ENCODE measurements at regions not wholly inside any gene's neighbourhood (a gene's known extent, or its start where the extent isn't known, plus 50 kb on each side); places are given as distances from the start of the nearest gene placed in this dataset.

DNA sequence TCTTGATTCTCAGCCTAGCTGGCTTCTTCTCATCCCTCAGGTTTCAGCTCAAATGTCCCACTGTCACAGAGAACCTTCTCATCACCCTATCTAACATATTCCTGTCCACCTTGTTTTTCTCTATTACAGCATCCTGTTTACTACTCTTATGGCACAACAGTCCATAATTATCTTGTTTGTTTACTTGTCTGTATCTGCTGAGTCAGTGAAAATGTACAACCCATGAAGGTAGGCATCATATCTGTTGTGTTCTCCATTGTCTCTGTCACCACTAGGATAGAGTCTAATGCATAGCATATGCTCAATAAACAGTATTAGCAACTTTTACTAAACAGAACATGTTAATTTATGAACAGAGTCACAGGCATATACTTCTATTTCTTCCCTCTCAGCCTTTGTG lies 261.7 kb downstream of the ETAA1 start:
- DNase-seq (ENCODE audit: low read depth) = no peak

DNA sequence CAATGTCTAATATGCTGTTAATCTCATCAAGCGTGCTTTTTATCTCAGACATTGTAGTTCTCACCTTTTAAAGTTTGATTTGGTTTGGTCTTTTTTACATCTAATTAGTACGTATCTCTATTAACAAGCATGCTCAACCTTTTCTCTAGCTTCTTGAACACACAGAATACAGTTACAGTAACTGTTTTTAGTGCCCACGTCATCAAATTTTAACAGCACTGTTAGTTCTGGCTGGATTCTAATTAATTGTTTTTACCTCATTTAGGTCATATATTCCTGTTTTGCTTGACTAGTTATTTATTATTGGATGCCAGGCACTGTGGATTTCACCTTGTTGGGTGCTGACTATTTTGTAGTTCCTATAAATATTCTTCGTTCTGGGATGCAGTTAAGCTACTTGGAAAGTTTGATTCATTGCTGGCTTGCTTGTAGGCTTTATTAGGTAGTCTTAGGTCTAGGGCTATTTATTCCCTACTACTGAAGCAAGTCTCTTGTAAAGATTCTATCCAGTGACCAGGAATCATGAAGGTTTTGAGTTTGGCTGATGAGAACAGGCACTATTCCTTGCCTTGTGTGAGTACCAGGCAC lies 263.0 kb downstream of the ETAA1 start:
- DNase-seq (ENCODE audit: low read depth) = no peak

DNA sequence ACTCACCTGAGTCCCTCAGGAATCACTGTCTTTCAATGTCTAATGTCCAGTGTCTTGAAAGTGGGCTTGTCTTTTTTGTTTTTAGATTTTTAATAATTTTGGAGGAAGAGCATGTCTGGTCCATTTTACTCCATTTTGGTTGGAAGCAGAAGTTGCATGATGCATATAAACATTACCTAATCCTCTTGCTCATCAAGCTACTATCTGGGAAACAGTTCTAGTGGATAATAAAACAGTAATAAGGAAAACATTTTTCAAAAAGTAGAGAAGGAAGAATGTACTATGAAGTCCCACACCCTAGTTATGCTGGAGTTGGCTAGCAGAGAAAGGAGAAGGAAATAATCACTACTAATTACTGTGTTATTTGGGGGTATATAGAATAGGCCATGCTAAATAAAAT lies 263.7 kb downstream of the ETAA1 start:
- no peak for DNase-seq (ENCODE audit: low read depth)

DNA sequence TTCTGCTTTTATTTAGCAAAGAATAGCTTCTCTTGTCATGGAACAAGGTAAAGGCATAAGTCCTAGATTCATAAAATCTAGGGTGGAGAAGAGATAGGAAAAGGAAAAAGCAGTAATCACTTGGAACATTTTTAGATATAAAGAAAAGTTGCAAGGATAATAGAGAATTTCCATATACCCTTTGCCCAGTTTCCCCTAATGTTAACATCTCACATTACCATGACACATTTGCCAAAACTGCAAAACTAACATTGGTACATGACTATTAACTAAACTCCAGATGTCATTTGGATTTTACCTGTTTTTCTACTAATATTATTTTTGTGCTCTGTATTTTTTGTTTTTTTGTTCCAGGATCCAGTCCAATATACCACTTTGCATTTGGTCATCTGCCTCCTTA lies 265.1 kb downstream of the ETAA1 start:
- DNase-seq (ENCODE audit: low read depth) = no peak

DNA sequence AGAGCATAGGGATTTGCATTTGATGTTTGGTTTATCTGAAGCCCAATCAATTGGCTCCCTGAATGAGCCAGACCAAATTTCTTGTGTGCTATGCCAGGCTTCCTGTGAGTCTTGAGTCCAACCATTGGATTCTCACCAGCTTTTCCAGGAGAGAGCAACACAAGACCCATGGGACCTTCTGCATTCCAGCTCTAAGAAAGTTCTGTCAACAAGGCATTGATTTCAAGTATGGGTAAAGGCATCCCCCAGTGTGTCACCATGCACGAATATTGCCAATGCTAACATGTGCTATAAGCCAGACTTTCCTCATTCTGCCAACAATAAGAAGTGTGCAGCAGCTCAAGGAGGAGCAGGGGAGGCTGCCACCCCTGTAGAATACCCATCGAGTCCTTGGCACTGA lies 266.6 kb downstream of the ETAA1 start:
- no peak for DNase-seq (ENCODE audit: low read depth)

DNA sequence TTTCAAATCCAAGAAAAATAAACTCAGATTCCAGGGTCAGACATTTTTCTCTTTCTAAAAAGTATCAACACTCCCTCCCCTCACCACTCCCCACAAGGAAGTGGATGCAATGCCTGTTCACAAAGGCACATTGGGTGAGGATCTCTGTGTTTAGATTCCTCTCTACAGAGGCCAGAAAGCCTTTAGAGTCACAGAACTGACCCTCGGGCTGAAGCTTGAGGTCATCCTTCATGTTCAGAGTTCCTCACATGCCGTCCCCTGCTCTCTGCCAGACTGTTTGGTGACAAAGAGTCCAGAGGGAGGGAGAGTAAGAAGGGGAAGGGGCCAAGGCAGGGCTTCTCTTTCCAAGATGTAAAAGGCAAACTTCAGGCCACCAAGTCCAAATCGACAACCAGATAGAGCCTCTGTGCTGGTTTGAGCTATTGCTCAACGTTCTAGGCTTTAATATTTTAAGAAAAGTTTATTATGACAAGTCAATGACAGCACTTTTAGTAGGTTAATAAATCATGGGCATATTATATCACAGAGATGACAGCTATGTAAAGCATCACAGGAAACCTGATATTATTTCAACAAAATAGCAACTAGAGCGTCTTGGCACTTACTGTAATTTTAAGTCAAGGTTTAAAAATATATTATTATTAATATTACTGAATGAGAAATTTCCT lies 269.4 kb downstream of the ETAA1 start:
- no peak for DNase-seq (ENCODE audit: low read depth)

DNA sequence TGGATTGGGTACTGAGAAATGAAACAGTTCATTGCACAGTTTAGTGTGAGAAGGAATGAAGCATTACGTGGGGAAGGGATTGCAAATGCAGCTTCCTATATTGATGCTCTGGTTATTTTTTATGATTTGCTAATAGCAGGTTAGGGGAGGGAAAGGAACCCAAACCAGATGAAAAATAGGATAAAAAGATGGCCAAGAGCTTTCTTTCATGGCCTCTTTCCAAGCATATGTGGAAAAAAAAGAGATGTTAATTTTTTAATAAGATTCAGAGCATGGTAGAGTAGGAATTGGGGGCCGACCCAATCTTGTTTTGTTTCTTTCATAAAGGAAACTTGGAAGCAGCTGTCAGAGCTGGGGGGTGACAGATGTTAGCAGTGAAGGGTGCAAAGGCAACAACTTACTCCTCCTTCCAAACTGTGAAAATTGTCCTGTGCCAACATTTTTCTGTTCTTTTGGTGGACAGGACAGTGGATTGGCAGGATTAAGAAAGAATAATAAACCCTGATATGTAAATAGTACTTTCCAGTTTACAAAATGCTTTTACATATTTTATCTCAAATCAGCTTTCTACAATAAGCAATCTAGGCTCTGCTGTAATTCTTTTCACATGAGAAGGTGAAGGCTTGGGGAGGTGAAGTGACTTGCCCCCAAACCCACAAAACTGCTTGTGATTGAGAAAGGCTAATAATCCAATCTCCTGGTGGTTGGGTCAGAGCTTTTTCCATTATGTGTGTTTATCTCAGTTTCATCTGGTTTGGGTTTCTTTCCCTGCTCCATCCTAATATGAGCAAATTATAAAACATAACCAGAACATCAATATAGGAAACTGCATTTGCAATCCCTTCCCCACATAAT lies 270.1 kb downstream of the ETAA1 start:
- DNase-seq (ENCODE audit: low read depth) = no peak

DNA sequence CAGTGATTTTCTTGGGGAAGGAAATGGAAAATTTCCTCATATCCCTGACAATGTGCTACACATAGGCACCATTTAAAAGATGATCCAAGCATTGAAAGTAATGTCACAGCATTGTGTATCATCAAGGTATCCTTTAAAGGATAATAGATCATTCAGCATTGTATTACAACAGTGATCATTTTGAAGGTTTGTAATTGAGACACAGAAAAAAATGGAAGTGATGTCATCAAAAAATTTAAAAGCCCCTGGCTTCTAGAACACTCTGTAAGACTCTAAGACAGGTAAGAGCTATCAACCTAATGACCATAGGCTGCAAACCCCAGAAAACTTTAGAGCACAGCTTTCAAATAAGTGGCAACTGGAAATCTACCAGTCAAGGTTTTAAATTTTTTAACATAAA lies 271.4 kb downstream of the ETAA1 start:
- DNase-seq (ENCODE audit: low read depth) = no peak

DNA sequence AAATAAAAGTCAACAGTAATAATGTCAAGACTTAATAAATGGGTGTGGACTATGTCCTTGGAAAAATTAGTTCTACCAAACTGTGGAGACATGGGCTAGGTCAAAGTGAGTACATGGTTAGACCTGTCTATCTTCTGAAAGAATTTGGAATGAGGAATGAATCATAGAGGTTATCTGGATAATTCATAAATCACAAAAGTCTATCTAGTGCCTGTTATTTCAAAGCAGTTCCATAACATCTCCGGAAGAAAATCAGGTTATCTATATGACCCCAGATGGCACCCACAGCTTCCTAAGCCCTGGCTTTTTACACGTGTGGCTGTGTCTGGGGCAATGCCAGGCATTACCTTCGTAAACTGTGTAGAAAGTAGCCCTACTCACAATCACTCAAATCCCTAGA lies 272.0 kb downstream of the ETAA1 start:
- no peak for DNase-seq (ENCODE audit: low read depth)

DNA sequence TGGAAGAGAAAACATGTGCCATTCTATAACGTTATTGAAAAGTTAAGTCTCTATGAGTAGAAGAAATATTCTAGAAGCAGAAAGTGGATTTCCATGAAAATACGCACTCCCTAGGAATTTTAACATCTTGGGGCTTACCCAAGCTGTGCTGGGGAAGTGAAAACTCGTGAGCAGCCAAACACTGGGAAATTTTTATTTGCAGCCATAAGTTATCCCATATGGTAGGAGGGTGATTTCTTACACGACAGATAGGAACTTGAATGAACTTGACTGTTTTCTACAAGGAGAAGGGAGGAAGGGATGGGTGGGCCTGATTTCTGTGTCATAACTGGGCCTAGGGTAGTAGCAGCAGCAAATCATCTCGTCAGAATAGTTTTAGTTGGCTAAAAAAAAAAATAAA lies 272.6 kb downstream of the ETAA1 start:
- no peak for DNase-seq (ENCODE audit: low read depth)

DNA sequence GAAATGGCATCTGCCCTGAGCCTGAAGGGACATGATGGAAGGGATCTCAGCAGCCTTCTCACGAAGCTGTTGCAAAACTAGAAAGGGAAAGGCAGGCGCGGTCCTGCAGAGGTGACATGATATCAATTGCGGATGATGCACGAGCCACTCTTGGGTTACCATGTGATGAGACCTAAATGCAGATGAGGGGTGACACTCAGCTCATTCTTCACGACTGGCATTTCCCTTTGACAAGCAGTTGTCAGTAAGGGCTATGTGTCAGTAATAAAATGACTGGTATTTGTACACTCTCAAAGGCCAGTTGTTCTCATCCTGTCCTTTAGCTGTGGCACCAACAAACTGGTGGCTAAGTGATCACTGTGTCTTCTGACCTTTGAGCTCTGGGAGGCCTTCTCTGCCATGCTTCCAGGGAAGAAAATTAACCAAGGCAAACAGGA lies 273.6 kb downstream of the ETAA1 start:
- no peak for DNase-seq (ENCODE audit: low read depth)

DNA sequence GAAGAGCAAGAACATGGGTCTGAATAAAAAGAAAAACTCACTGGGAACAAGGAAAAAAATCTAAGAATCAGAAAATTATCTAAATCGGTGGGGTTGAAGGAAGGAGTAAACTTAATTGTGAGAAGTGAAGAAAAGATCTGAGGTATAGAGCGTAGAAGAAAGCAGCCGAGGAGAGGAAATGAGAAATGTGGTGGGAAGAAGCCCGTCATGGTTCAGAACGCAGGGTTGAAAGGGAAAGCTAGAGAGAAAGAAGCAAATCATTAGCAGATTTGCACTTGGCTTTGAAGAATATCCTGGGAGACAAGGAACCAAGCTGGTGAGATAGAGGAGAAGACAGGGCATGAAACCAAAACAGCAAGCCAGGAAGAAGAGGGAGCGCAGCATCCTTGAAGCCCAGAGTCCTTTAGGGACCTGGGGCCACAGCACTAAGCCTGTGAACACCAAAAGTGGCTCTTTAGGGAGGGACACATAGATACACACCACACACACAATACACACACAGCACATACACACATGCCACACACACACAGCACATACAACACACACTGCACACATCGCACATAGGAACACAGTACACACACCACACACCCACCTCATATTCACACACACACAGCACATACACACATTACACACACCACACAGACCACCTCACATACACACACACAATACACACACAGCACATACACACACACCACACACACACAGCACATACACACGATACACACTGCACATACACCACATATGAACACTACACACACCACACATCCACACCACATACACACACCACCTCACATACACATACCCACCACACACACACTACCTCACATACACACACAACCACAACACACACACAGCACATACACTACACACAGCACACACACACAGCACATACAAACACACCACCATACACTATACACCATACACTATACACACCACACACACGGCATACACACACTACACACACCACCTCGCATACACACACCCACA lies 274.6 kb downstream of the ETAA1 start:
- DNase-seq (ENCODE audit: low read depth) = peak; percentile 34

DNA sequence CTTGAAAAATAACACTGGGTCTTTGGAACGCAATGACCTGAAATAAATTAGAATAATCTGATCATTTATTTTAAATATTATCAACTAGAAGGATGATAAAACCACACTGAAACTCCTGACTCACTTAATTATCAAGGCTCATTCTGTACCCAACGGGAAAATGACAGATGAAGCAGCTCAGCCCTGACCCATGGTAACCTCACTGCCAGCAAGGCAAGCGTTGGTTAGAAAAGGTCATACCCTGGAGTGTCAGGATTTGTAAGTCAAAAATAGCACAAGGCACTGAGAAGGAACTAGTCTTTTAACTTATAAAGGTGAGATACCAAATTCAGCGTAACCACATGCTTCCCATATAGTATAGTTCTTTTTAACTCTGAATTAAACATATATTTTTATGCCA lies 277.5 kb downstream of the ETAA1 start:
- no peak for DNase-seq (ENCODE audit: low read depth)

DNA sequence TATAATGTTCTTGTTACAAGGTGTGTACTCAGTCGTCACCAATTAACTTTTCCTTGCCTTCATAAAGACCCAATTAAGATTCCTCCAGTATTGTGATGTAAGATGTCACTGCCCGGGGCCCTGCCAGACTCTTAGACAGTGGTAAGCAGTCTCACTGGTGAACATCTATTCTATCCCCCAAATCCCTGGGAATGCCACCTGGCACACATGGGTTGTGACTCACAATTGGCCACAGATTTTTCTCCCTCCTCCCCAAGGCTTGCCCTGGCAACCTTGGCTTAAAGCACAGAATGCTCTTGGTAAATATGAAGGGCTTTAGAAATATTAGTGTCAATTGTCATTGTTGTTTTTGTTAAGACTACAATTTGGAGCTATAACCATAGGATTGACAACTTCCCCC lies 287.9 kb downstream of the ETAA1 start:
- DNase-seq (ENCODE audit: low read depth) = no peak

DNA sequence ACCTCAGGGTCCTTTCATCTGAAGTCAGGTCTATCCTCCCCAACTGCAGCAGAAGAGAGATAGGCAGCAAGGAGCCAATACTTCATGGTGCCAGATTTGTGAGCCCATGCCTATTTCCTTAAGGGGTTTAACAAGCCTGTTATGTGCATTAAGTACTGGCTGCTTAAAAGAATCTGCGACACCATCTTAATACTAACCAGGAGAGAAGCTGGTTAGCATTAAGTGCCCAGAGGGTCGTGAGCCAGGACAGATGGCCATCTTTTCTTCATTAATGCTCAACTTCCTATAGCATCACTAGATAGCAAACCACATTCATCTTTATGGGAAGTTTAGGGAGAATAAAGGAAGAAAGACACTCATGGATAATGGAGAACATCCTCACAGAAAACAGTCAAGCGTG lies 289.1 kb downstream of the ETAA1 start:
- no peak for DNase-seq (ENCODE audit: low read depth)

DNA sequence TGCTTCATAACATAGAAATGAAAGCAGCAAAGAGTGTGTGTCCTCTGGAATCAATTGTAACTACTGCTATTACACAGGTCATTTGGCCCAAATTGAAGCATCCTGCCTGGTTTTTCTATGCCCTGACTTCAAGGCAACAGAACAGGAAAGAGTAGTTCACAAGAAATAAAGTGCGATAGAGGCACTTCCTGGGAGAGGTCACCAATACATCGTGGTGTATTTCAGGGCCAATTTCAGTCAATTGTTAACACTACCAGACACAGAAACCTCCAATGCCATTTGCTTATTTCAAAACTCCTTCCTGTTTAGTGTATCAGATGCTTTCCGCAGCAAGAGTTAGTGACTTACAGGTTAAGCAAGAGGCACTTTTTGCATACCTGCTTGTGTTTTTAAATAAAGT lies 292.1 kb downstream of the ETAA1 start:
- no peak for DNase-seq (ENCODE audit: low read depth)

DNA sequence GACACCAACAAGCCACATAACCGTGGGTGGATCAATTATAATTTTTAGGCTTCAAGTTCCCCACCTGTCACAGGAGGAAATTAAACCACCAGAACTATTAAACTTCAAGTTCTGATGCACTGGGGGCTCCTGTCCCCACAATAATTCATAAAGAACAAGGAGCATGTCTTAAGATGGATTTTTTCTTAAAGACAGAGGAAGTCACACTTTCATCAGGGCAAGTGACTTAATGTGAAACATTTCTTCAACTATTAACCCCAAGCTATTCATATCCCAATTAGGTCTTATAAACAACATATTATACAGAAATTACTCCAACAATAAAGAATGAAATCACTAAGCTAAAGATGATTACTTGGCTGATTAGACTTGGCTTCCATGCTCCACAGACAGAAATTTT lies 292.5 kb downstream of the ETAA1 start:
- DNase-seq (ENCODE audit: low read depth) = no peak

DNA sequence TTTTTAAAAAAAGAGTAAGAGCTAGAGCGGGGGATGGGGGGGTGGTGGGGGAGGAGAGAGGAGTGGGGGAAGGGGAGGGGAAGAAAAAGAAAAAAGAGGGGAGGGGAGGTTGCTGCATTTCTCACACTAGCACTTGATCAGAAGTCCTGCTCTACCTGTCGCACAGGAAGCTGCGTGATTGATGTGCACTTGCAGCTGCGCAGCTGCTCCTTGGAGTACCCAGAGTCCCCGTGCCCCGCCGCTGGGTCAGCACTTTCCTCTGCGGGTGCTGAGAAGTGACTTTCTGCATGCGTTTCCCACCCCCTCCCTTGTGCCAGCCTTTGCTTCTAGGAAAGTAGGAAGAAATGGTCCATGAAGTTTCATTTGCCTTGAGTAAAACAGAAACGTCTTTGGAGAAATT lies 297.3 kb downstream of the ETAA1 start:
- peak; percentile 3 for DNase-seq (ENCODE audit: low read depth)

DNA sequence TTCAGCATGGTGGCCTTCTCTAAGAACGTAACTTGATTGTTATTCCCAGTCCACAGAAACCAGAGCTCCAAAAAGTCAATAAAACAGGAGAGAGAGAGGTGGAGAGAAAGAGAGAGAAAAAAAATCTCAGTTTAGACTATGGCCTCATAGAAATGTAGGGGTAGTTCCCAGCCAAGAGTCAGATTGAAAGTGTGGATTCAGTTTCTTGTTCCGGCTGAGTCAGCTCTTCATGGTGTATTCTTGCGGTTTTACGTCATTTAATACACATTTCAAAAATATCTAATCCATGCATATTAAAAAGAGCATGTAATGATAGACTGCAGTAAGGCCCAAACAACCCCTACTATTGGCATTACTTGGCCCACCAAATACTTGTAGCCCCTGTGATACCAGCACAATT lies 303.9 kb downstream of the ETAA1 start:
- DNase-seq (ENCODE audit: low read depth) = no peak

DNA sequence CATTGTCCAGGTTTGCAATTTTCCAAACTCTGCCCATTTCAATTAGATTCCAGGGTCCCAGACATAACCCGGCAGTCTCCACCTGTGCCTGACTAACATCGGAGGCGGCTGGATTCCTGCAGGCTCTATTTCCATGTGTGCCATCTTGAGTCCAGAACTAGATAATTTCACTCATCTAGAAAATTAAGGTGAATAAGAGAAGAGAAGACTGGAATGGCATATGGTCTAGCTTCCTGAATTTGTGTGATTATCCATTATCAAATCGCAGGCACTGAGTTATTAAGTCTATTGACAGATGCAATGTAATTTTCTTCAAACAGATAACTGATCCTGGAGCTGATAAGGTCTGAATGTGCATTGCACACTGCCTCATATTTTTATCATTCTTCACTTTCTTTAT lies 305.2 kb downstream of the ETAA1 start:
- DNase-seq (ENCODE audit: low read depth) = no peak

DNA sequence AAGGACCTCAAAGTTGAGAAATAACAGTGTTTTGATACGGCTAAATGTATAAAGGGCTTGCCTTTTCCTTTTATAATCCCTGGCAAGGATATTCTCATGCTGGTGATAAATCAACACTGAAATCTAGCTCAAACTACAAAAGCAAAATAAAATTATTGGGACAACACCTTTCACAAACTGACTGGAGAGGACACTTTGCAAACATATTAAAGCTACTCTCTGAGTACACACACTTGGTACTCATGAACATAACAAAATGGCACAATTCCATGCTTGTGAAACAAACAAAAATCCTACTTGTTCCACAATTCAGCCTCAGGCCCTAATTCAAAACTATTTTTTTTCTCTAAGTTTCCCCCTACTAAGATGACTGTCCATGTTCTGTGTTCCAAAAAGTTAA lies 305.8 kb downstream of the ETAA1 start:
- DNase-seq (ENCODE audit: low read depth) = no peak

DNA sequence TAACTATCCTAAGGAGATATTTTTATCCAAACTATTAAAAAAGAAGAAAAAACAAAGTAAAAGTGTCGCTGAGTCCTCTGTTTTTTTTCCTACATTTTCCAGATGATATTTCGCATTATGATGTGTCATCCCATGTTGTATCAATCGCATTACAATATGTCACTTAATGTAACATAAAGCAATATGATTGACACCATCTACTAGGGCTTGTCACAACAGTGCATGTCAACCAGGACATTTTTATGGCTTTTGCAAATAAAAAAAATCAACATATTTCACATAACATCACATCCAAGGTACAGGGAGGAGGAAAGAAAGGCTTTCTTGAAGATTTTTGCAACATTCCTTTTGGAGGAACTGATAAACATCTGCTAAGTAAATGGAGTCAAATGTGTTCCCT lies 308.9 kb downstream of the ETAA1 start:
- no peak for DNase-seq (ENCODE audit: low read depth)
